Prostate gland (tissue), 2 donors: ENCODE measurements at regions not wholly inside any gene's neighbourhood (a gene's known extent, or its start where the extent isn't known, plus 50 kb on each side); places are given as distances from the start of the nearest gene placed in this dataset.
A peak's percentile ranks its signal among the peaks of the same experiment; 100 is the strongest.

Source experiments
- DNase-seq: peaks from one replicate; pipeline ENCODE4 v3.0.0-alpha.2; 2019; ENCODE audit warnings: low spot score
- H3K27ac ChIP-seq, 2 donors: fragments of 200-600 bp; sonication (generic); 2 replicates each; pipeline ENCODE4 v1.5.1; 2017 to 2019
- H3K27me3 ChIP-seq: fragments of 200-600 bp; sonication (generic); replicated peaks from 2 replicates; pipeline ENCODE4 v1.5.1; 2019; ENCODE audit not compliant: insufficient read depth
- H3K36me3 ChIP-seq, 2 donors: fragments of 200-600 bp; sonication (generic); 1 replicate in 1 of 2; 2 replicates in 1 of 2; pipeline versions ENCODE4 v1.5.1 to v1.8.1; 2017 to 2019
- H3K4me1 ChIP-seq: fragments of 200-600 bp; sonication (generic); replicated peaks from 2 replicates; pipeline ENCODE4 v1.5.1; 2019
- H3K4me3 ChIP-seq, 2 donors: fragments of 200-600 bp; sonication (generic); 2 replicates each; pipeline ENCODE4 v1.5.1; 2017 to 2019
- H3K9me3 ChIP-seq: fragments of 200-600 bp; sonication (generic); 2 replicates; pipeline ENCODE4 v1.5.1; 2017
- POLR2A ChIP-seq: fragments of 450-650 bp; IDR thresholded peaks from one replicate; pipeline ENCODE4 v1.6.1; 2016; ENCODE audit warnings: antibody characterized with exemption, mild to moderate bottlenecking
- POLR2AphosphoS5 ChIP-seq: sonication (generic); formaldehyde crosslinking; IDR thresholded peaks from one replicate; pipeline ENCODE4 v1.6.1; 2017; ENCODE audit warnings: antibody characterized with exemption
- WGBS: methylation state at CpG from one replicate; pipeline ENCODE4 v1.1.5; 2018; 5-methylcytosine and 5-hydroxymethylcytosine counted together
- intact Hi-C: fragments of 100-400 bp; cut with DNase I; formaldehyde crosslinking; loops from one replicate; pipeline ENCODE4 v1.14.2; 2022
- TF ChIP-seq, protein P1 (sequence below), 4 experiments: fragments of 200-600 bp in 2 of 4; fragments of 450-650 bp in 2 of 4; sonication (generic) in 2 of 4; IDR thresholded peaks; 1 replicate in 3 of 4; 2 replicates in 1 of 4; pipeline ENCODE4 v1.5.1; 2016 to 2019; ENCODE audit warnings: antibody characterized with exemption in 4 of 4, mild to moderate bottlenecking in 2 of 4, moderate library complexity in 2 of 4

DNA sequence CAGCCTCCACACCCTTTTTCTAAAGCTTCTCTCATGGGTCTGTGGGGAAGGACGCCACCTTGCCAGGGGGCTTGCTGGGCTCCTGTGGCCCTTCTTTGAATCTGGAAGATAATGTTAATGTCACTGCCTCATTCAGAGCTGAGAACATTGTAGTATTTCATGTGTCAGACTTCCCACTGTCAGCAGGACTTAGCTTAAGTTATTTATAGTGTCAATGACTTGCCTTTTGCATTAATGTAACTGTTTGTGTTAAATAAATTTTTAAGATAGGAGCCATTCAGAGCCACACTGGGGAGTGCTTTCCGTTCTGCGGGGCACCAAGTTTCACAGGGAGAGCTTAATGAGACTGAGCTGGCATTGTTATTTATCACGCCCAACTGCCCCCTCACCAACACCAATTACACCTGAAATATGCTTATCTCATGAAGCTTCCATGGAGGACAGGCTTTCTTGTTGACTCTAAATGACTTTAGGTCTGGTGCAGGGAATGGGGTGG lies 226.9 kb upstream of the UBL3 start:
- H3K4me3 ChIP-seq, result no peak overlapping the region
- H3K27ac ChIP-seq, result no peak overlapping the region
- H3K36me3 ChIP-seq, result no peaks in the 10 kb centered on the region
- no peaks in the 10 kb centered on the region for H3K27me3 ChIP-seq
- intact Hi-C loops, result no loop called here
- WGBS, result 90% methylated on average over 4 of the region's 4 CpGs
- H3K9me3 ChIP-seq, result no peaks in the 10 kb centered on the region
- H3K4me1 ChIP-seq, result no peaks in the 10 kb centered on the region
- TF ChIP-seq, protein P1, sequence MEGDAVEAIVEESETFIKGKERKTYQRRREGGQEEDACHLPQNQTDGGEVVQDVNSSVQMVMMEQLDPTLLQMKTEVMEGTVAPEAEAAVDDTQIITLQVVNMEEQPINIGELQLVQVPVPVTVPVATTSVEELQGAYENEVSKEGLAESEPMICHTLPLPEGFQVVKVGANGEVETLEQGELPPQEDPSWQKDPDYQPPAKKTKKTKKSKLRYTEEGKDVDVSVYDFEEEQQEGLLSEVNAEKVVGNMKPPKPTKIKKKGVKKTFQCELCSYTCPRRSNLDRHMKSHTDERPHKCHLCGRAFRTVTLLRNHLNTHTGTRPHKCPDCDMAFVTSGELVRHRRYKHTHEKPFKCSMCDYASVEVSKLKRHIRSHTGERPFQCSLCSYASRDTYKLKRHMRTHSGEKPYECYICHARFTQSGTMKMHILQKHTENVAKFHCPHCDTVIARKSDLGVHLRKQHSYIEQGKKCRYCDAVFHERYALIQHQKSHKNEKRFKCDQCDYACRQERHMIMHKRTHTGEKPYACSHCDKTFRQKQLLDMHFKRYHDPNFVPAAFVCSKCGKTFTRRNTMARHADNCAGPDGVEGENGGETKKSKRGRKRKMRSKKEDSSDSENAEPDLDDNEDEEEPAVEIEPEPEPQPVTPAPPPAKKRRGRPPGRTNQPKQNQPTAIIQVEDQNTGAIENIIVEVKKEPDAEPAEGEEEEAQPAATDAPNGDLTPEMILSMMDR (IDR thresholded peaks at IDR 0.05), result no peak
- TF ChIP-seq POLR2A (no peak), POLR2AphosphoS5 (no peak)
- DNase-seq, result no peak

DNA sequence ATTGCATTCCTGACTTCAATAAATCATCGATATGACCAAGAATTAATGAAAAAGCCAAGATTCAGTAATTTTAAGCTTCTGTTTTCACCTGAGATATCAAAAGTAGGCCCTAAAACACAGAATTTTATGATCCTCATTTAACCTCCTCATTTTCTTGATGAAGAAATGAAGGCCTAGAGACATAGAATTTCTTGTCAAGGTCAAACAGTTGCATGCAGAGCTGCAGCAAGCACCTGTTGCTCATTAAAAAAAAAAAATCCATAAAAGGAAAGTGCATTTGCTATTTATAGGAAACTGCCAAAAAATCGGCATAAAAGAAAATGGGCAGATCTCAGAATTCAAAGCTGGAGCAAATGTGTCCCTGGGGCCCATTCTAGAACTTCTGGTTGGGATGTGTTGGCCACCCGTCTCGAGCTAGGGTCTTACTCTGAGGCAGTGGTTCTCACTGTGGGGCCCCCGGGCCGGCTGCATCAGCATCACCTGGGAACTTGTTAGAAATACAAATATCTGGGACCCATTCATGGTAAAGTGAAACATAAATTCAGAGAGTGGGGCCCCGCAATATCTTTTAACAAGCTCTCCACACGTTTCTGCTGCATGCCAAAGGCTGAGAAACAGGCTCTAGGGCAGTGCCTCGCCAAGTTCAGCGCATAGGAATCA lies 224.7 kb upstream of the UBL3 start:
- intact Hi-C loops, result no loop called here
- Histone ChIP-seq H3K36me3 (no peaks in the 10 kb centered on the region), H3K9me3 (no peaks in the 10 kb centered on the region), H3K4me3 (no peak overlapping the region), H3K27ac (no peak overlapping the region), H3K27me3 (no peaks in the 10 kb centered on the region), H3K4me1 (no peaks in the 10 kb centered on the region)
- DNase-seq, result no peak
- 76% methylated on average over 10 of the region's 10 CpGs for WGBS
- TF ChIP-seq, protein P1 (IDR thresholded peaks at IDR 0.05), result no peak
- no peak for TF ChIP-seq POLR2AphosphoS5
- no peak for TF ChIP-seq POLR2A

DNA sequence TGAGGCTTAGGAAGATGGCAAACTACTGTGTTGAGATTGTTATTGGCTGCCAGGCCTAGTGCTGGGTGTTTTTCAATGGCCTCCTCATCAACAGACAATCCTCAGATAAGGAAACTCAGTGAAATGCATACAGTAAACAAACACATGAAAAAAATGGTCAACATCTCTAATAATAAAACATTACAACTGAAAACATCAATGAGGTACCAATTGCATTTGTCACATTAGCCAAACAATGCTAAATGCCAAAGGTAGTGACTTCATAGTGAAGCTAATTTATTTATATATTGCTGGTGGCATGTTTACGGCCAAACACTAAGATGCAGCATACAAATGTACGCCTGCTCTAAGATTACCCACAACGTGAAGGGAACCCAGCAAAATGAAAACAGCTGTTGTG lies 224.0 kb upstream of the UBL3 start:
- 78% methylated on average over 3 of the region's 3 CpGs for WGBS
- no peaks in the 10 kb centered on the region for H3K27me3 ChIP-seq
- no peaks in the 10 kb centered on the region for H3K9me3 ChIP-seq
- H3K36me3 ChIP-seq, result no peaks in the 10 kb centered on the region
- no peak for DNase-seq
- intact Hi-C loops, result no loop called here
- no peak overlapping the region for H3K4me3 ChIP-seq
- no peak overlapping the region for H3K27ac ChIP-seq
- no peaks in the 10 kb centered on the region for H3K4me1 ChIP-seq
- TF ChIP-seq, protein P1 (IDR thresholded peaks at IDR 0.05), result no peak
- TF ChIP-seq POLR2A (no peak), POLR2AphosphoS5 (no peak)

- Histone ChIP-seq H3K27me3 (no peaks in the 10 kb centered on the region), H3K4me3 (no peak overlapping the region), H3K9me3 (no peaks in the 10 kb centered on the region), H3K27ac (peak overlapping the region; percentile 68 to 71), H3K4me1 (no peaks in the 10 kb centered on the region), H3K36me3 (no peaks in the 10 kb centered on the region)
- 55% methylated on average over 2 of the region's 2 CpGs for WGBS
- TF ChIP-seq POLR2AphosphoS5 (no peak), POLR2A (no peak)
- TF ChIP-seq, protein P1 (IDR thresholded peaks at IDR 0.05), result no peak
- no peak for DNase-seq
- intact Hi-C loops, result no loop called here
Measured at GRCh38 chr13:30072818-30073186, 222.4 kb upstream of the UBL3 start.
